HepG2 (cell line): ENCODE measurements at regions not wholly inside any gene's neighbourhood (a gene's known extent, or its start where the extent isn't known, plus 50 kb on each side); places are given as distances from the start of the nearest gene placed in this dataset.

Source experiments
- ATAC-seq: fragments of 200-7000 bp; cut with Tn5 transposase; 3 replicates; pipeline ENCODE4 v1.9.1; 2020; ENCODE audit warnings: mild to moderate bottlenecking, moderate library complexity
- BruUV-seq: library from RNA; stranded (reverse); fragments of 400-500 nt; replicated peaks from 2 replicates; lab custom pipeline; 2021; lab: Mats Ljungman, UMichigan
- CTCF ChIA-PET: fragments of 300-600 bp; formaldehyde crosslinking; extraction: SDS; loops from one replicate; lab custom pipeline; 2021; ENCODE audit warnings: low total read pairs, inconsistent platforms, low intra/inter-chr PET ratio; lab: Yijun Ruan, JAX
- POLR2A ChIA-PET: fragments of 350-600 bp; sonication (Branson Sonifier 250); formaldehyde crosslinking; loops from one replicate; lab custom pipeline; 2020; ENCODE audit warnings: antibody characterized with exemption, inconsistent platforms; lab: Yijun Ruan, JAX
- DNase-seq: peaks from one replicate; pipeline ENCODE4 v3.0.0-alpha.2; 2015; ENCODE audit warnings: low spot score
- FAIRE-seq: peaks from 3 replicates; lab custom pipeline; 2011; peaks lifted over from hg19 to GRCh38; lab: Jason Lieb, UNC
- H2AFZ ChIP-seq: one replicate; pipeline ENCODE4 v1.6.1; 2011; ENCODE audit warnings: low read length, inconsistent platforms
- H3K27ac ChIP-seq: fragments of 300-600 bp; 3 replicates; pipeline ENCODE4 v1.8.0; 2011; ENCODE audit warnings: mixed run types, mild to moderate bottlenecking, mixed read lengths, low read length, inconsistent platforms; ENCODE audit not compliant: insufficient read depth; ENCODE audit errors: extremely low read length
- H3K27me3 ChIP-seq, 2 experiments: fragments of 200-600 bp in 1 of 2; 2 replicates in 1 of 2; 3 replicates in 1 of 2; pipeline versions ENCODE4 v1.6.0 to v1.8.0; 2011; ENCODE audit warnings: low read length in 2 of 2, mild to moderate bottlenecking in 2 of 2, moderate library complexity in 2 of 2, inconsistent platforms in 1 of 2; ENCODE audit not compliant: insufficient read depth in 2 of 2, control insufficient read depth in 1 of 2
- H3K36me3 ChIP-seq, 2 experiments: fragments of 200-600 bp in 1 of 2; replicated peaks in 1 of 2; 2 replicates in 1 of 2; 3 replicates in 1 of 2; pipeline versions ENCODE4 v1.5.1 to v1.8.0; 2011; ENCODE audit warnings: low read length in 2 of 2, inconsistent platforms in 1 of 2; ENCODE audit not compliant: insufficient read depth in 2 of 2, control insufficient read depth in 1 of 2
- H3K4me1 ChIP-seq: 2 replicates; pipeline ENCODE4 v1.5.1; 2012; ENCODE audit warnings: low read length, inconsistent platforms; ENCODE audit not compliant: insufficient read depth
- H3K4me2 ChIP-seq: 2 replicates; pipeline ENCODE4 v1.6.0; 2011; ENCODE audit warnings: low read depth, low read length, inconsistent platforms
- H3K4me3 ChIP-seq, 3 experiments: fragments of 200-600 bp in 1 of 3; sonication (generic), shearing (Covaris generic) in 1 of 3; replicated peaks in 1 of 3; 2 replicates each; pipeline ENCODE4 v1.5.1; 2011 to 2016; ENCODE audit warnings: low read length in 3 of 3, inconsistent platforms in 2 of 3, low read depth in 2 of 3, mild to moderate bottlenecking in 2 of 3, control low read depth in 1 of 3, mixed read lengths in 1 of 3; ENCODE audit not compliant: insufficient read depth in 1 of 3
- H3K79me2 ChIP-seq: one replicate; pipeline ENCODE4 v1.6.1; 2011; ENCODE audit warnings: low read length, inconsistent platforms; ENCODE audit not compliant: insufficient read depth
- H3K9ac ChIP-seq: 2 replicates; pipeline ENCODE4 v1.6.0; 2011; ENCODE audit warnings: mild to moderate bottlenecking, low read depth, low read length, inconsistent platforms; ENCODE audit not compliant: insufficient read depth
- H3K9me3 ChIP-seq: 2 replicates; pipeline ENCODE4 v1.5.1; 2012; ENCODE audit warnings: mild to moderate bottlenecking, low read length
- H4K20me1 ChIP-seq: 2 replicates; pipeline ENCODE4 v1.6.0; 2011; ENCODE audit warnings: inconsistent platforms, mild to moderate bottlenecking, low read length, moderate library complexity; ENCODE audit not compliant: insufficient read depth
- BORCS8-MEF2B ChIP-seq: sonication (generic); formaldehyde crosslinking; IDR thresholded peaks from 2 replicates; pipeline ENCODE4 v1.8.0; 2022; ENCODE audit warnings: mild to moderate bottlenecking, missing genetic modification reagents
- CBX5 ChIP-seq: sonication (generic); formaldehyde crosslinking; IDR thresholded peaks from 2 replicates; pipeline ENCODE4 v1.4.0; 2020; ENCODE audit warnings: missing genetic modification reagents, borderline replicate concordance
- HNF4G ChIP-seq, 2 experiments: sonication (generic) in 1 of 2; formaldehyde crosslinking in 1 of 2; IDR thresholded peaks; 2 replicates each; pipeline versions ENCODE4 v1.4.0 to v1.6.1; 2011 to 2020; ENCODE audit warnings: borderline replicate concordance in 2 of 2, low read depth in 2 of 2, mild to moderate bottlenecking in 2 of 2, low read length in 1 of 2, missing genetic modification reagents in 1 of 2, moderate library complexity in 1 of 2
- KAT8 ChIP-seq: IDR thresholded peaks from 2 replicates; pipeline ENCODE4 v1.6.1; 2016; ENCODE audit warnings: missing genetic modification reagents, missing compliant biosample characterization
- KDM5A ChIP-seq: fragments of 200-600 bp; sonication (generic); IDR thresholded peaks from 2 replicates; pipeline ENCODE4 v1.7.0; 2018; ENCODE audit warnings: antibody characterized with exemption, mild to moderate bottlenecking, low read length, borderline replicate concordance
- KLF9 ChIP-seq: IDR thresholded peaks from 2 replicates; pipeline ENCODE4 v1.6.1; 2016; ENCODE audit warnings: low read depth
- LCORL ChIP-seq, 2 experiments: fragments of 450-650 bp in 1 of 2; sonication (generic) in 1 of 2; formaldehyde crosslinking in 1 of 2; IDR thresholded peaks; 2 replicates each; pipeline versions ENCODE4 v1.5.0 to v1.6.1; 2017 to 2020; ENCODE audit warnings: antibody characterized with exemption in 1 of 2, missing genetic modification reagents in 1 of 2
- ZFP1 ChIP-seq: IDR thresholded peaks from 2 replicates; pipeline ENCODE4 v1.6.1; 2016
- ZNF383 ChIP-seq: sonication (generic); formaldehyde crosslinking; IDR thresholded peaks from 2 replicates; pipeline ENCODE4 v1.4.0; 2020; ENCODE audit warnings: missing genetic modification reagents, mild to moderate bottlenecking, borderline replicate concordance
- ZNF496 ChIP-seq: sonication (generic); formaldehyde crosslinking; IDR thresholded peaks from 2 replicates; pipeline ENCODE4 v1.8.1; 2023; ENCODE audit warnings: mild to moderate bottlenecking, moderate library complexity, missing genetic modification reagents; ENCODE audit not compliant: insufficient replicate concordance
- WGBS: methylation state at CpG from one replicate; pipeline ENCODE4 v1.1.6; 2017; ENCODE audit warnings: low lambda C conversion rate; 5-methylcytosine and 5-hydroxymethylcytosine counted together
- in situ Hi-C: cut with HindIII; loops from 2 replicates; pipeline ENCODE4 v1.10.0; 2017; ENCODE audit warnings: low pct_unique_long_range_greater_than_20kb; ENCODE audit not compliant: extremely low pct_ligation_motif_present
- intact Hi-C: fragments of 100-400 bp; cut with micrococcal nuclease; formaldehyde crosslinking; loops from one replicate; pipeline ENCODE4 v1.10.0; 2022; ENCODE audit not compliant: unreplicated experiment
- TF ChIP-seq, protein P1 (sequence below): sonication (generic); formaldehyde crosslinking; IDR thresholded peaks from 2 replicates; pipeline ENCODE4 v1.4.0; 2020; ENCODE audit warnings: missing genetic modification reagents, low read depth, mild to moderate bottlenecking, borderline replicate concordance
- TF ChIP-seq, protein P2 (sequence below): sonication (generic); formaldehyde crosslinking; IDR thresholded peaks from 2 replicates; pipeline ENCODE4 v1.8.0; 2022; ENCODE audit warnings: mild to moderate bottlenecking, missing genetic modification reagents, borderline replicate concordance

DNA sequence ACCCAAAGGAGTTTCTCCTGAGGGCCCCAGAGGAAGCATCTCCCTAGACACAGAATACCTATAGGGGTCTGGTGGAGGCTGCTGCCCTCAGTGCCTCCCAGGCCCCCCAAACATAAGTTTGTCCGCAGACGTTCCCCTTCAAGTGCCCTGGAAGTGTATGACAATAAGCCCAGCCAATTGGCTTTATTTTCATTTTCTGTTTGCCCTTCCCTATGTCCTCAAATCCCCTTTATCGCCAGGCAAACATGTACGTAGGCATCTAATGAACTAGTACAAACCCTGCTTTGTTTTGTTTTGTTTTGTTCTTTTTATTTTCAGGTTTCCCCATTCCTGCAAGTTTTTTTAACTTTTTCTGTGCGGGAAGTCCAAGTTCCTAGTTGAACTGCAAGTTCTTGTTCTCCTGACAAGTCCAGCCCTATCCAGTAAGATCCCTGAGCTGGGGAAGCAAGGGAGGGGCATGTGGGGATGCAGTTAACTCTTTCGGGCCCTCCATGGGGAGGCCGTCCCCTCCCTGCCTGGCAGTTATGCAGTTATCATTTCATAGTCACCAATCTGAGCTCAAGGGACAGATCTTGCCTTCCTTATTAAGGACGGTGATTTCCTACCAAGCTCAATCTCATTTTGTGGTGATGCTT is 141.9 kb downstream of the KCNA5 start:
- FAIRE-seq (no peak), ATAC-seq (no peak), DNase-seq (no peak)
- no peaks in the 10 kb centered on the region for H3K36me3 ChIP-seq
- H3K79me2 ChIP-seq: no peaks in the 10 kb centered on the region
- ChIA-PET POLR2A (no interaction called here), CTCF (no interaction called here)
- peaks cover 3% of the 10 kb centered on the region in 2 experiments; a peak in 3 of 5 replicates for H3K27me3 ChIP-seq
- H3K4me2 ChIP-seq: no peak overlapping the region
- TF ChIP-seq KAT8 (CRISPR knock-in tag) (no peak), ZNF383 (CRISPR knock-in tag) (no peak), CBX5 (CRISPR knock-in tag) (no peak), HNF4G (IDR thresholded peaks at IDR 0.05; ENCODE audit: borderline replicate concordance, low read depth, low read length) (no peak), HNF4G (CRISPR knock-in tag; IDR thresholded peaks at IDR 0.05; ENCODE audit: borderline replicate concordance, low read depth) (no peak), ZNF496 (CRISPR knock-in tag) (no peak), BORCS8-MEF2B (CRISPR knock-in tag) (no peak)
- no TSS peak for BruUV-seq
- H3K4me3 ChIP-seq: no peak overlapping the region
- no peak overlapping the region for H3K27ac ChIP-seq
- intact Hi-C loops: no loop called here
- H4K20me1 ChIP-seq: no peaks in the 10 kb centered on the region
- H3K9ac ChIP-seq: no peak overlapping the region
- H3K4me1 ChIP-seq: no peaks in the 10 kb centered on the region
- in situ Hi-C loops: no loop called here
- no peak overlapping the region for H2AFZ ChIP-seq
- no peaks in the 10 kb centered on the region for H3K9me3 ChIP-seq
- WGBS: 10% methylated on average over 8 of the region's 8 CpGs

DNA sequence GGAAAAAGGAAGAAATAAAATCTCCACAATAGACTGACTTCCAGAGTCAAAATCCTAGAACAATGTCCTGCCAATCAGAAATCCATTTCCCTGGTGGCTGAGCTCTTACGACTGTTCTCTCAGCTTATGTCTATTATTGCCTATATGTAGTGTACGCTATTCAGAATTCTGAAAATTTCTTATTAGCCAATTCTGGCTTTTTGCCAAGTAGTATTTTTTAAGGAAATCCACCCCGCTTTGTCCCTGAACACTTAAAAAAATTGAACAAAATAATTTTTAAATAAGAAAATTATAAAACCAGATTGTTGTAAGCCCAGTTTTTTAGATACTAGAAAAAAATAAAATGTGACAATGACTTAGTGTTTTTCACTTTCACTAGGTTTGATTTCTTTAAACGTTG is 143.0 kb downstream of the KCNA5 start:
- CTCF ChIA-PET: no interaction called here
- H3K4me2 ChIP-seq: no peak overlapping the region

More for the DNA sequence above, 143.0 kb downstream of the KCNA5 start:
- in situ Hi-C loops: no loop called here
- ATAC-seq (no peak), DNase-seq (no peak), FAIRE-seq (no peak)
- Histone ChIP-seq H3K79me2 (no peaks in the 10 kb centered on the region), H3K4me3 (no peak overlapping the region), H3K36me3 (no peaks in the 10 kb centered on the region), H3K27me3 (peaks cover 3% of the 10 kb centered on the region in 2 experiments; a peak in 3 of 5 replicates), H4K20me1 (no peaks in the 10 kb centered on the region), H2AFZ (no peak overlapping the region), H3K9ac (no peak overlapping the region), H3K27ac (no peak overlapping the region), H3K9me3 (no peaks in the 10 kb centered on the region), H3K4me1 (no peaks in the 10 kb centered on the region)
- 0 out of 2 replicates have a peak, but pooled peaks have one; percentile 33 for TF ChIP-seq LCORL (IDR thresholded peaks at IDR 0.05)
- no peak for TF ChIP-seq LCORL (CRISPR knock-in tag; IDR thresholded peaks at IDR 0.05)
- TF ChIP-seq ZFP1 (CRISPR knock-in tag): no peak
- no peak for TF ChIP-seq KDM5A
- TF ChIP-seq, protein P1, sequence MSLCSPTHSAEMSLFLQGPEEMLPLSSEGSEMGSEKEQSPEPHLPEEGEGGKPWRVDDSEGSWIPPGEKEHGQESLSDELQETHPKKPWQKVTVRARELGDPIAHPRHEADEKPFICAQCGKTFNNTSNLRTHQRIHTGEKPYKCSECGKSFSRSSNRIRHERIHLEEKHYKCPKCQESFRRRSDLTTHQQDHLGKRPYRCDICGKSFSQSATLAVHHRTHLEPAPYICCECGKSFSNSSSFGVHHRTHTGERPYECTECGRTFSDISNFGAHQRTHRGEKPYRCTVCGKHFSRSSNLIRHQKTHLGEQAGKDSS (CRISPR knock-in tag): no peak
- TF ChIP-seq KLF9: no peak
- TF ChIP-seq, protein P2, sequence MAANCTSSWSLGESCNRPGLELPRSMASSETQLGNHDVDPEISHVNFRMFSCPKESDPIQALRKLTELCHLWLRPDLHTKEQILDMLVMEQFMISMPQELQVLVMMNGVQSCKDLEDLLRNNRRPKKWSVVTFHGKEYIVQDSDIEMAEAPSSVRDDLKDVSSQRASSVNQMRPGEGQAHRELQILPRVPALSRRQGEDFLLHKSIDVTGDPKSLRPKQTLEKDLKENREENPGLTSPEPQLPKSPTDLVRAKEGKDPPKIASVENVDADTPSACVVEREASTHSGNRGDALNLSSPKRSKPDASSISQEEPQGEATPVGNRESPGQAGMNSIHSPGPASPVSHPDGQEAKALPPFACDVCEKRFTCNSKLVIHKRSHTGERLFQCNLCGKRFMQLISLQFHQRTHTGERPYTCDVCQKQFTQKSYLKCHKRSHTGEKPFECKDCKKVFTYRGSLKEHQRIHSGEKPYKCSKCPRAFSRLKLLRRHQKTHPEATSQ (CRISPR knock-in tag): no peak
- no TSS peak for BruUV-seq
- POLR2A ChIA-PET: no interaction called here
- intact Hi-C loops: no loop called here
- 18% methylated on average over 4 of the region's 4 CpGs for WGBS
